ENCODE measurements at regions not wholly inside any gene's neighbourhood (a gene's known extent, or its start where the extent isn't known, plus 50 kb on each side); places are given as distances from the start of the nearest gene placed in this dataset.

GRCh38 chrX:152028579-152028978, 54.1 kb upstream of the GABRE start:
- H3K27ac ChIP-seq = no peak overlapping the region
- no peak for DNase-seq
- no peak overlapping the region for H3K4me2 ChIP-seq (ENCODE audit: unreplicated experiment)
- H3K36me3 ChIP-seq (ENCODE audit: low read depth) = no peaks in the 10 kb centered on the region
- H3K4me3 ChIP-seq = no peak overlapping the region
- H3K9me3 ChIP-seq (ENCODE audit: low read depth) = no peaks in the 10 kb centered on the region
- no peaks in the 10 kb centered on the region for H3K79me2 ChIP-seq (ENCODE audit: insufficient read depth)
- H3K27me3 ChIP-seq (replicated peaks; ENCODE audit: insufficient read depth) = no peaks in the 10 kb centered on the region
- H3K4me1 ChIP-seq (ENCODE audit: insufficient read depth) = no peaks in the 10 kb centered on the region
- H3K9ac ChIP-seq = no peak overlapping the region
- H3F3A ChIP-seq (ENCODE audit: insufficient read depth) = no peaks in the 10 kb centered on the region
- no peak overlapping the region for H2AFZ ChIP-seq
- TF ChIP-seq EZH2 (IDR thresholded peaks at IDR 0.05; ENCODE audit: insufficient read depth, poor library complexity, severe bottlenecking) = no peak
- no peak for TF ChIP-seq EZH2phosphoT487 (IDR thresholded peaks at IDR 0.05; ENCODE audit: insufficient read depth, low read depth)
- no peaks in the 10 kb centered on the region for H3K9me2 ChIP-seq (ENCODE audit: insufficient read depth)
- in situ Hi-C loops (cut with MboI) = no loop called here
- WGBS, 2 experiments (ENCODE audit: low coverage in 1 of 2, low lambda C conversion rate in 2 of 2, missing lambda C conversion rate in 2 of 2) = 58 to 59% methylated on average over 3 of the region's 3 CpGs
- H4K20me1 ChIP-seq (ENCODE audit: insufficient read depth) = no peaks in the 10 kb centered on the region

- H4K20me1 ChIP-seq (ENCODE audit: insufficient read depth) = no peaks in the 10 kb centered on the region
- 24 to 30% methylated on average over 5 of the region's 5 CpGs for WGBS, 2 experiments (ENCODE audit: low coverage in 1 of 2, low lambda C conversion rate in 2 of 2, missing lambda C conversion rate in 2 of 2)
- H3K9me2 ChIP-seq (ENCODE audit: insufficient read depth) = no peaks in the 10 kb centered on the region
- H2AFZ ChIP-seq = no peak overlapping the region
- no peak overlapping the region for H3K4me2 ChIP-seq (ENCODE audit: unreplicated experiment)
- no peaks in the 10 kb centered on the region for H3K27me3 ChIP-seq (replicated peaks; ENCODE audit: insufficient read depth)
- no peak overlapping the region for H3K4me3 ChIP-seq
- in situ Hi-C loops (cut with MboI) = no loop called here
- TF ChIP-seq EZH2 (IDR thresholded peaks at IDR 0.05; ENCODE audit: insufficient read depth, poor library complexity, severe bottlenecking) (no peak), EZH2phosphoT487 (IDR thresholded peaks at IDR 0.05; ENCODE audit: insufficient read depth, low read depth) (no peak)
- no peaks in the 10 kb centered on the region for H3K79me2 ChIP-seq (ENCODE audit: insufficient read depth)
- no peak overlapping the region for H3K9ac ChIP-seq
- H3F3A ChIP-seq (ENCODE audit: insufficient read depth) = no peaks in the 10 kb centered on the region
- no peaks in the 10 kb centered on the region for H3K4me1 ChIP-seq (ENCODE audit: insufficient read depth)
- H3K9me3 ChIP-seq (ENCODE audit: low read depth) = no peaks in the 10 kb centered on the region
- no peak for DNase-seq
- H3K27ac ChIP-seq = no peak overlapping the region
- H3K36me3 ChIP-seq (ENCODE audit: low read depth) = no peaks in the 10 kb centered on the region
Observed at GRCh38 chrX:152025656-152026440, 51.4 kb upstream of the GABRE start.

DNA sequence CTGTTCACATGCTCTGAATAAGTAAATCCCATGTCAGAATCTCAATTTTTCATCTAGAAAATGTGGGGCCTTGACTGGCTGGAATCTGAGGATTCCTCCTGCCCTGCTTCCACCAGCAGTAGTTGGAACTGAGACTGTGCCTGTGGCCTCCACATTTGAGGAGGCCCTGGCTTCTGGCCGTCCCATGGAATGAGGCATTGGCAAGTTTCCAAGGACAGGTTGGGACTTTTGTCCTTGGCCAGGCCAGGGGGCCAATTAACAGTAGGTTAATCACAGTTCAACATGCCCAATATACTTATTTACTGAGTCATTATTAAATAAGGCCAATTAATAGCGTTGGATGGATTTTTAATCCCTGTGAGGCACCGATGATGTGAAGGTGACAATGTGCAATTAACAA, 50.2 kb upstream of the GABRE start:
- Histone ChIP-seq H3K9ac (no peak overlapping the region), H3K27me3 (replicated peaks; ENCODE audit: insufficient read depth) (no peaks in the 10 kb centered on the region), H3K4me3 (no peak overlapping the region), H3K36me3 (ENCODE audit: low read depth) (no peaks in the 10 kb centered on the region), H3K9me2 (ENCODE audit: insufficient read depth) (no peaks in the 10 kb centered on the region), H3K4me1 (ENCODE audit: insufficient read depth) (no peaks in the 10 kb centered on the region), H4K20me1 (ENCODE audit: insufficient read depth) (no peaks in the 10 kb centered on the region), H3K27ac (no peak overlapping the region), H3K79me2 (ENCODE audit: insufficient read depth) (no peaks in the 10 kb centered on the region), H3K9me3 (ENCODE audit: low read depth) (no peaks in the 10 kb centered on the region), H3K4me2 (ENCODE audit: unreplicated experiment) (no peak overlapping the region), H3F3A (ENCODE audit: insufficient read depth) (no peaks in the 10 kb centered on the region), H2AFZ (no peak overlapping the region)
- in situ Hi-C loops (cut with MboI) = no loop called here
- no peak for DNase-seq
- WGBS, 2 experiments (ENCODE audit: low coverage in 1 of 2, low lambda C conversion rate in 2 of 2, missing lambda C conversion rate in 2 of 2) = 54 to 59% methylated on average over 3 of the region's 3 CpGs
- TF ChIP-seq EZH2 (IDR thresholded peaks at IDR 0.05; ENCODE audit: insufficient read depth, poor library complexity, severe bottlenecking) (no peak), EZH2phosphoT487 (IDR thresholded peaks at IDR 0.05; ENCODE audit: insufficient read depth, low read depth) (no peak)

All from GM23248 (cell line).